Neural cell (in vitro differentiated cells): ENCODE measurements at regions not wholly inside any gene's neighbourhood (a gene's known extent, or its start where the extent isn't known, plus 50 kb on each side); places are given as distances from the start of the nearest gene placed in this dataset.

Experiments
- H2AFZ ChIP-seq: fragments of 200-600, 300-800 bp; sonication (generic), shearing (Covaris generic); 2 replicates; pipeline ENCODE4 v1.6.0; 2014; ENCODE audit warnings: low read depth, mild to moderate bottlenecking, antibody characterized with exemption, low read length, moderate library complexity
- H3F3A ChIP-seq: fragments of 200-600 bp; shearing (Covaris generic); 2 replicates; pipeline ENCODE4 v1.6.1; 2016; ENCODE audit warnings: mild to moderate bottlenecking, moderate library complexity, mixed read lengths, antibody characterized with exemption, low read length; ENCODE audit not compliant: insufficient read depth, poor library complexity, severe bottlenecking
- H3K27ac ChIP-seq: fragments of 200-600, 300-800 bp; sonication (generic), shearing (Covaris generic); 2 replicates; pipeline ENCODE4 v1.5.1; 2014; ENCODE audit warnings: mild to moderate bottlenecking, low read length, moderate library complexity
- H3K27me3 ChIP-seq: fragments of 300-800, 200-600 bp; sonication (generic), shearing (Covaris generic); 2 replicates; pipeline ENCODE4 v1.6.0; 2014; ENCODE audit warnings: mild to moderate bottlenecking, low read depth, low read length, moderate library complexity; ENCODE audit not compliant: insufficient read depth
- H3K36me3 ChIP-seq: fragments of 300-800, 200-600 bp; sonication (generic), shearing (Covaris generic); 2 replicates; pipeline ENCODE4 v1.5.1; 2014; ENCODE audit warnings: mild to moderate bottlenecking, antibody characterized with exemption, low read length, moderate library complexity; ENCODE audit not compliant: insufficient read depth
- H3K4me2 ChIP-seq: fragments of 300-800, 200-600 bp; sonication (generic), shearing (Covaris generic); 2 replicates; pipeline ENCODE4 v1.6.0; 2014; ENCODE audit warnings: mild to moderate bottlenecking, low read length
- H3K4me3 ChIP-seq: fragments of 300-800, 200-600 bp; sonication (generic), shearing (Covaris generic); 2 replicates; pipeline ENCODE4 v1.5.1; 2014; ENCODE audit warnings: mild to moderate bottlenecking, low read length, moderate library complexity
- H3K79me2 ChIP-seq: fragments of 200-600 bp; shearing (Covaris generic); replicated peaks from 2 replicates; pipeline ENCODE4 v1.6.0; 2014; ENCODE audit warnings: mild to moderate bottlenecking, low read length, moderate library complexity; ENCODE audit not compliant: insufficient read depth
- H3K9ac ChIP-seq: fragments of 300-800, 200-600 bp; sonication (generic), shearing (Covaris generic); 2 replicates; pipeline ENCODE4 v1.6.1; 2016; ENCODE audit warnings: mild to moderate bottlenecking, low read length, mixed read lengths
- H3K9me2 ChIP-seq: fragments of 200-600 bp; shearing (Covaris generic); 2 replicates; pipeline ENCODE4 v1.6.1; 2016; ENCODE audit warnings: mild to moderate bottlenecking, low read length, mixed read lengths; ENCODE audit not compliant: insufficient read depth
- H3K9me3 ChIP-seq: fragments of 200-600, 300-800 bp; sonication (generic), shearing (Covaris generic); 2 replicates; pipeline ENCODE4 v1.6.1; 2016; ENCODE audit warnings: mild to moderate bottlenecking, mixed run types, low read length, moderate library complexity, mixed read lengths
- H4K20me1 ChIP-seq: fragments of 200-600 bp; shearing (Covaris generic); 2 replicates; pipeline ENCODE4 v1.6.1; 2016; ENCODE audit warnings: mild to moderate bottlenecking, mixed run types; ENCODE audit not compliant: insufficient read depth
- EP300 ChIP-seq: fragments of 450-650 bp; conservative IDR thresholded peaks from 2 replicates; pipeline ENCODE4 v1.6.1; 2014; ENCODE audit warnings: antibody characterized with exemption, mild to moderate bottlenecking, moderate library complexity; ENCODE audit not compliant: poor library complexity, severe bottlenecking
- EZH2 ChIP-seq: fragments of 200-600, 300-800 bp; shearing (Covaris generic), sonication (generic); IDR thresholded peaks from 2 replicates; pipeline ENCODE4 v1.6.1; 2014; ENCODE audit warnings: antibody characterized with exemption, low read length, borderline replicate concordance, mild to moderate bottlenecking; ENCODE audit not compliant: insufficient read depth, poor library complexity, severe bottlenecking
- MXI1 ChIP-seq: fragments of 450-650 bp; conservative IDR thresholded peaks from 2 replicates; pipeline ENCODE4 v1.6.1; 2014; ENCODE audit warnings: antibody characterized with exemption, mild to moderate bottlenecking; ENCODE audit not compliant: poor library complexity, severe bottlenecking
- POLR2AphosphoS5 ChIP-seq: IDR thresholded peaks from 2 replicates; pipeline ENCODE4 v1.6.1; 2012
- SMC3 ChIP-seq: fragments of 450-650 bp; conservative IDR thresholded peaks from 2 replicates; pipeline ENCODE4 v1.6.1; 2014; ENCODE audit warnings: antibody characterized with exemption, mild to moderate bottlenecking, moderate library complexity; ENCODE audit not compliant: poor library complexity
- TAF1 ChIP-seq: IDR thresholded peaks from 2 replicates; pipeline ENCODE4 v1.6.1; 2012; ENCODE audit warnings: low read depth
- TF ChIP-seq, protein P1 (sequence below): fragments of 450-650 bp; IDR thresholded peaks from 2 replicates; pipeline ENCODE4 v1.5.1; 2014; ENCODE audit warnings: antibody characterized with exemption, mild to moderate bottlenecking, moderate library complexity; ENCODE audit not compliant: poor library complexity, severe bottlenecking
- TF ChIP-seq, protein P2 (sequence below): IDR thresholded peaks from 2 replicates; pipeline ENCODE4 v1.6.1; 2012; ENCODE audit warnings: borderline replicate concordance

DNA sequence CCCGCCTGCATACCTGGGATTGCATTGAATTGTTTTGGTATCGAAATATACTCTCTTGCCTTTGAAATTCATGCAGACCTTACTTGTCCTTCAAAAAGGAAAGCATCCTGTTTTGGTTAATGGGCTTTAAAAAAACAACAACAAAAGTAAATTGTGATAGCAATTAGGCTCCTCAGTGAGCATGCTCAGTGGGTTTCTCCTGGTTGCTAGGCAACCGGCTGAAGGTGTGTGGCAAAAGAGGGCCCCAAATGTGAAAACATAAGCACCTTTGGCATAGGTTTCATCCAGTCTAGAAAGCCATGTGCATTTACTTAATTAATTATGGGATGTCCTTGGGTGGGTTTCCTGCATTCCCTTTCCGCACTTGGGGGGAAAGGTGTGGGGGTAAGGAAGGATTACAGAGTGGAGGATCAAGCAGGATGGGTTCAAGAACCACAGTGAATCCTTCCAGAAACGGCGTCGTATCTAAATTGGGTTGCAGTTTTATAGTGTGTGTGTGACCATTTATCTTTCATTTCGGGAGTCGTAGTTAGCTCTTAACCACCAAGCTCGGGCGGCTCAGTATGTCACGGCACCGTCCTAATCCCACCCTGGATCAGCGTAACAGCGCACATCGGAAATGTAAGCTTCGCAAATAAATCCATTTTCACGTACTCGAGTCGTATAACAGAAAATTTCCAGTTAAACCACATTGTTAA, 274.9 kb upstream of the TCF4 start:
- TF ChIP-seq, protein P1, sequence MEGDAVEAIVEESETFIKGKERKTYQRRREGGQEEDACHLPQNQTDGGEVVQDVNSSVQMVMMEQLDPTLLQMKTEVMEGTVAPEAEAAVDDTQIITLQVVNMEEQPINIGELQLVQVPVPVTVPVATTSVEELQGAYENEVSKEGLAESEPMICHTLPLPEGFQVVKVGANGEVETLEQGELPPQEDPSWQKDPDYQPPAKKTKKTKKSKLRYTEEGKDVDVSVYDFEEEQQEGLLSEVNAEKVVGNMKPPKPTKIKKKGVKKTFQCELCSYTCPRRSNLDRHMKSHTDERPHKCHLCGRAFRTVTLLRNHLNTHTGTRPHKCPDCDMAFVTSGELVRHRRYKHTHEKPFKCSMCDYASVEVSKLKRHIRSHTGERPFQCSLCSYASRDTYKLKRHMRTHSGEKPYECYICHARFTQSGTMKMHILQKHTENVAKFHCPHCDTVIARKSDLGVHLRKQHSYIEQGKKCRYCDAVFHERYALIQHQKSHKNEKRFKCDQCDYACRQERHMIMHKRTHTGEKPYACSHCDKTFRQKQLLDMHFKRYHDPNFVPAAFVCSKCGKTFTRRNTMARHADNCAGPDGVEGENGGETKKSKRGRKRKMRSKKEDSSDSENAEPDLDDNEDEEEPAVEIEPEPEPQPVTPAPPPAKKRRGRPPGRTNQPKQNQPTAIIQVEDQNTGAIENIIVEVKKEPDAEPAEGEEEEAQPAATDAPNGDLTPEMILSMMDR = no peak
- TF ChIP-seq EZH2 = no peak
- no peaks in the 10 kb centered on the region for H3K79me2 ChIP-seq
- H4K20me1 ChIP-seq = no peaks in the 10 kb centered on the region
- no peaks in the 10 kb centered on the region for H3K9me3 ChIP-seq
- H3K36me3 ChIP-seq = no peaks in the 10 kb centered on the region
- H3K4me3 ChIP-seq = no peak overlapping the region
- no peaks in the 10 kb centered on the region for H3K9me2 ChIP-seq
- H3K4me2 ChIP-seq = no peak overlapping the region
- no peaks in the 10 kb centered on the region for H3F3A ChIP-seq
- H3K9ac ChIP-seq = no peak overlapping the region
- H3K27ac ChIP-seq = no peak overlapping the region
- H2AFZ ChIP-seq = no peak overlapping the region
- no peaks in the 10 kb centered on the region for H3K27me3 ChIP-seq

DNA sequence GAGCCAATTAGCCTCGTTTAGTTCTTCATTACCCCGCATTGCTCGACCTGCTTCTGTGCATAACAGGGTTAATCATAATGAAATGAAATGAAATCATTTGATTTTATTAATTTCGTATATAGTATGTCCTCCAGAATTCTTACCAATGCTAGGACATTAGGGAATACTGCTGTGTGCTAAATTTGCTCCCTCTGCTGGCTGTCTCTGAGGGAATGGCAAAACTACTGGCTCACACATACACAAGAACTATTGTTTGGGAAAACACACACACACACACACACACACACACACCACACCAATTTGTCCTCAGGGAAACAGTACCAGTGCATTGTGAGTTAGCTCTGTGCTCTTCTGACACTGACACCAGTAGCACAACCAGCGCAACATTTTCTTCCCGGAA, 273.3 kb upstream of the TCF4 start:
- no peaks in the 10 kb centered on the region for H3K79me2 ChIP-seq
- no peaks in the 10 kb centered on the region for H3F3A ChIP-seq
- TF ChIP-seq EP300 = no peak
- TF ChIP-seq EZH2 = no peak
- TF ChIP-seq, protein P1 = peak; percentile 37
- peak; percentile 45 for TF ChIP-seq SMC3
- no peak overlapping the region for H3K4me2 ChIP-seq
- no peak overlapping the region for H3K9ac ChIP-seq
- H3K27ac ChIP-seq = no peak overlapping the region
- no peak overlapping the region for H2AFZ ChIP-seq
- no peaks in the 10 kb centered on the region for H3K9me2 ChIP-seq
- no peaks in the 10 kb centered on the region for H3K9me3 ChIP-seq
- no peak overlapping the region for H3K4me3 ChIP-seq
- no peaks in the 10 kb centered on the region for H3K27me3 ChIP-seq
- no peaks in the 10 kb centered on the region for H3K36me3 ChIP-seq
- H4K20me1 ChIP-seq = no peaks in the 10 kb centered on the region

DNA sequence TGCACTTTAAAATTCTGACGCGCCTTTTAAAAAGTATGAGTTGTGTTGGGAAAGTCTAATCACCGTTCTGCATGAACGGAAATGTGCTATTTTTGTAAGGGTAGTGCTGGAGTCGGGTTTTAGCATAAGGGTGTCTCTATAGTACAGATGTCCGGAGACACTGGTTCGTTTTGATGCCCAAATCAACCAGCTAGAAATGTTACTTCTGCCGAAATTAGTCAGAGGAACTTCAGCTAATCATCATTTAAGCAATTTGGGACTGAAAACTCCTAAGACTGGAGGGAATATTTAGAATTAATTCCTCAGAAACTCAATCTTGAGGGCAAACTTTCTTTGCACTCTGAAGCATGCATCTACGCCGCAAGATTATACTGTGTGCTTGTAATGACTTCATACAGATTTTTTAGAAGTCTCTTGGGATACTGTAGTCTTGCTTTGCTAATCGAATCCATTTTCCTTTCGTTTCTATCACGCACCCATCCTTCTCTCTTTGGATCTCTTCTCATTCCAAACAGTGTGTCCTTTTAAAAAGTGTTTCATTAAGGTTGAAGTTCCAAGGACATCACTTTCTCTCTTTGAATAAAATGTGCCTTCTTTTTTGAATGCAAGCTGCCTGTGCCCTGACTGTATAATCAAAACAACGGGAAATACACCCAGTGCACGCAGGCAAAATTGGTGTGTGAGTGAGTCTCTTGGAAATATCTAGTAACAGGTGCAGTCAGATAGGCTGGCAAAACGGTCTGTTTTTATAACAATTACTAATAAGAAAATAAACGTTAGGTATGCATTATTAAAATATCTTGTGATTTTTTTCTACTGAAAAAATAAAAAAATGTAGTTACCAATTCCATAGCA, 270.9 kb upstream of the TCF4 start:
- Histone ChIP-seq H3K9ac (no peak overlapping the region), H3K9me3 (no peaks in the 10 kb centered on the region), H3K4me2 (no peak overlapping the region), H4K20me1 (no peaks in the 10 kb centered on the region), H3K4me3 (no peak overlapping the region), H2AFZ (no peak overlapping the region), H3K27me3 (no peaks in the 10 kb centered on the region), H3K9me2 (no peaks in the 10 kb centered on the region), H3K79me2 (no peaks in the 10 kb centered on the region), H3K36me3 (no peaks in the 10 kb centered on the region), H3F3A (no peaks in the 10 kb centered on the region), H3K27ac (no peak overlapping the region)
- TF ChIP-seq TAF1 (no peak), EP300 (no peak), EZH2 (no peak), POLR2AphosphoS5 (no peak), MXI1 (no peak), SMC3 (no peak)
- TF ChIP-seq, protein P2, sequence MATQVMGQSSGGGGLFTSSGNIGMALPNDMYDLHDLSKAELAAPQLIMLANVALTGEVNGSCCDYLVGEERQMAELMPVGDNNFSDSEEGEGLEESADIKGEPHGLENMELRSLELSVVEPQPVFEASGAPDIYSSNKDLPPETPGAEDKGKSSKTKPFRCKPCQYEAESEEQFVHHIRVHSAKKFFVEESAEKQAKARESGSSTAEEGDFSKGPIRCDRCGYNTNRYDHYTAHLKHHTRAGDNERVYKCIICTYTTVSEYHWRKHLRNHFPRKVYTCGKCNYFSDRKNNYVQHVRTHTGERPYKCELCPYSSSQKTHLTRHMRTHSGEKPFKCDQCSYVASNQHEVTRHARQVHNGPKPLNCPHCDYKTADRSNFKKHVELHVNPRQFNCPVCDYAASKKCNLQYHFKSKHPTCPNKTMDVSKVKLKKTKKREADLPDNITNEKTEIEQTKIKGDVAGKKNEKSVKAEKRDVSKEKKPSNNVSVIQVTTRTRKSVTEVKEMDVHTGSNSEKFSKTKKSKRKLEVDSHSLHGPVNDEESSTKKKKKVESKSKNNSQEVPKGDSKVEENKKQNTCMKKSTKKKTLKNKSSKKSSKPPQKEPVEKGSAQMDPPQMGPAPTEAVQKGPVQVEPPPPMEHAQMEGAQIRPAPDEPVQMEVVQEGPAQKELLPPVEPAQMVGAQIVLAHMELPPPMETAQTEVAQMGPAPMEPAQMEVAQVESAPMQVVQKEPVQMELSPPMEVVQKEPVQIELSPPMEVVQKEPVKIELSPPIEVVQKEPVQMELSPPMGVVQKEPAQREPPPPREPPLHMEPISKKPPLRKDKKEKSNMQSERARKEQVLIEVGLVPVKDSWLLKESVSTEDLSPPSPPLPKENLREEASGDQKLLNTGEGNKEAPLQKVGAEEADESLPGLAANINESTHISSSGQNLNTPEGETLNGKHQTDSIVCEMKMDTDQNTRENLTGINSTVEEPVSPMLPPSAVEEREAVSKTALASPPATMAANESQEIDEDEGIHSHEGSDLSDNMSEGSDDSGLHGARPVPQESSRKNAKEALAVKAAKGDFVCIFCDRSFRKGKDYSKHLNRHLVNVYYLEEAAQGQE = no peak
